Left renal cortex interstitium (tissue), 4 donors: ENCODE measurements at regions not wholly inside any gene's neighbourhood (a gene's known extent, or its start where the extent isn't known, plus 50 kb on each side); places are given as distances from the start of the nearest gene placed in this dataset.
"Not testable (repeated sequence)": the region's sequence is repeated elsewhere in the genome, so short reads cannot be mapped to it uniquely, and the experiment has no call there.

Experiments used
- DNase-seq, 4 donors: peaks; one replicate each; pipeline ENCODE4 v3.0.0-alpha.2; 2013; ENCODE audit warnings: low read depth in 4 of 4, low spot score in 2 of 4, missing footprints in 1 of 4

GRCh38 chr13:37179645-37180044 lies 74.2 kb upstream of the CSNK1A1L start:
- no peak for DNase-seq

- no peak for DNase-seq
These were observed 71.7 kb upstream of the CSNK1A1L start for GRCh38 chr13:37177125-37177524.

DNA sequence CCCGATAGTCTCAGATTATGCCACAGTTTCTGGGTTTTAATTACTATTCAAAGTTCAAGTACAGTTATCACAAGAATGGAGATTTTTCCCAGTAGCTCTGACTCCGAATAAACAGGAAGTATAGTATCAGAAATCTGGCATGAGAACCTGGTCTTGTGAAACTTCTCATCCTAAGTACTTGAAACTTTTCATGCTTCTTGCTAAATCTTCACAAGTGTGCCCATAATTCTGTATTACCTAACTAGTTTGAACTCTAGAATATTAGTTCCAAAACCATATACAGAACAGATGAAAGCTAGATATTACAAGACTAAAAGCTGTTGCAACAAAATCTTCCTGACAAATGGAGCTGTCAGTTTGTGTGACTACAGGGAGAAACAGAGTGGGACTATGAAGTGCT lies 70.5 kb upstream of the CSNK1A1L start:
- no peak for DNase-seq

- DNase-seq = no peak
These were observed 67.8 kb upstream of the CSNK1A1L start for GRCh38 chr13:37173214-37173613.

DNA sequence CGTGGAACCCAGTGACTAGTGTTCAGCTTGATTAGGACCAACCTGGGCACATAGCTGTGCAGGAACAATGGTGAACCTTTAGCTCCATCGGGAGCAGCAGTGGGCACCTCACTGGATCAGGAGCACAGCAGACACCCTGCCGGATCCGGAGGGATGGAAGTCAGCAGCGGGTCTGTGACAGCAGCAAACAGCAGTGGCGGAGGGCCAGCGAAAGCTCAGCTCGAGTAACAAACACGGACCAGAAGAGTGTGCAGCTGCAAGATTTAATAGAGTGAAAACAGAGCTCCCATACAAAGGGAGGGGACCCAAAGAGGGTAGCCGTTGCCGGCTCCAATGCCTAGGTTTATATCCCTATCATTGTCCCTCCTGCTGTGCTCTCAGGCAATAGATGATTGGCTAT lies 66.8 kb upstream of the CSNK1A1L start:
- DNase-seq = not testable (repeated sequence)

DNA sequence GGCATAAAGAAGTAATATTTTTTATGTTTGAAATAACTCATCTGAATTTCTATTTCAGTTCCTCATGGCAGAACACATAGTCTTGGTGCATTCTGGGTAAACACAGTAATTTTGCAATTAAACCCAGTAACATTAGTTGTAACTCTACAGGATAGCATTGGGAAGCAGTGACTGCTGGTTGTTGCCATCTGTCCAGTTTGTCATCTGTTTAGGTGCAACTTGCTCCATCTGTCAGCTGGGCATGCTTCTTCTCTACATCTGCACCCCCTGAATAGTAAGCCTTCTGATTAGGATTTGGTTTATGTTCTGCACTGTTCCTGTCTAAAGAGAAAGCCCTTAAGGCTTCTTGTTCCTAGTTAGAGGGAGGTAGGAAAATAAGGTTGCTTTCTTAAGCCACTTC lies 63.5 kb upstream of the CSNK1A1L start:
- DNase-seq = no peak

- no peak for DNase-seq
These were observed 62.7 kb upstream of the CSNK1A1L start for GRCh38 chr13:37168151-37168550.

DNA sequence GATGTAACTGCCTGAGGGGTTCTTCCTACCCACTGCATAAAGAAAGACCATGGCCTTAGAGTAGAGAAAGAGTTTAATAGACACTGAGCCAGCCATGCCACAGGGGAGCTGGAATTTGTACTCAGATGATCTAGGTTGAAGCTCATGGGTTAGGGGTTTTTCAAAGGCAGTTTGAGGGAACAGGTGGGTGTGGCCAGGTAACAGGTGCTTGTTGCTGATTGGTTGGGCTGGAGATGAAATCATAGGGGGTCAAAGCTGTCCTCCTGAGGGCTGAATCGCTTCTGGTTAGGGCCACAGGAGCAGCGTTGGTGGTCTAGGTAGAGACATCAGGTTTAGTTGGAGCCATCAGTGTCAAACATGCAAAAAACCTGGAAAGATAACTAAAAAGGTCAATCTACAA lies 59.2 kb upstream of the CSNK1A1L start:
- DNase-seq = no peak

- no peak for DNase-seq
These were observed 58.3 kb upstream of the CSNK1A1L start for GRCh38 chr13:37163641-37164265.

DNA sequence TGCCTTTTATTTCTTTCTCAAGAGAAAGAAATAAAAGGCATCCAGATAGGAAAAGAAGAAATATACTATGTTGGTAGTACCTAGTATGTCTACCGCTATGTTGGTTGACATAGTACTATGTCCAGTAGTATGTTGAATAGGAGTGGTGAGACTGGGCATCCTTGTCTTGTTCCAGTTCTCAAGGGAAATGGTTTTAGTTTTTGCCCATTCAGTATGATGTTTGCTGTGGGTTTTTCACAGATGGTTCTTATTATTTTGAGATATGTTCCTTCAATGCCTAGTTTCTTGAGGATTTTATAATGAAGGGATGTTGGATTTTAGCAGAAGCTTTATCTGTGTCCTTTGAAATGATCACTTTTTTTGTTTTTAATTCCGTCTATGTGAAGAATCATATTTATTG lies 53.0 kb upstream of the CSNK1A1L start:
- no peak for DNase-seq

DNA sequence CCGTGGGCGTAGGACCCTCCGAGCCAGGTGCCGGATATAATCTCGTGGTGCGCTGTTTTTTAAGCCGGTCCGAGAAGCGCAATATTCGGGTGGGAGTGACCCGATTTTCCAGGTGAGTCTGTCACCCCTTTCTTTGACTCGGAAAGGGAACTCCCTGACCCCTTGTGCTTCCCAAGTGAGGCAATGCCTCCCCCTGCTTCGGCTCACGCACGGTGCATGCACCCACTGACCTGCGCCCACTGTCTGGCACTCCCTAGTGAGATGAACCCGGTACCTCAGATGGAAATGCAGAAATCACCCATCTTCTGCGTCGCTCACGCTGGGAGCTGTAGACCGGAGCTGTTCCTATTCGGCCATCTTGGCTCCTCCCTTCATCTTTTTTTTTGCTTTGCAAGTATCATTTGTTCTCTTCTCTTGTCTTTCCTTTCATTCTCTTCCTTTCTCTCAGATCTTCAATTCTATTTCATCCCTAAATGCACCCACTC lies 50.2 kb upstream of the CSNK1A1L start:
- DNase-seq = not testable (repeated sequence)
